ENCODE measurements at regions not wholly inside any gene's neighbourhood (a gene's known extent, or its start where the extent isn't known, plus 50 kb on each side); places are given as distances from the start of the nearest gene placed in this dataset.
"Not testable (repeated sequence)": the region's sequence is repeated elsewhere in the genome, so short reads cannot be mapped to it uniquely, and the experiment has no call there.

GRCh38 chr14:43067372-43067771 is 1439.7 kb downstream of the FSCB start:
- not testable (repeated sequence) for TF ChIP-seq CTCF (IDR thresholded peaks at IDR 0.05; ENCODE audit: borderline replicate concordance, extremely low read depth, low read length, poor library complexity, severe bottlenecking); EZH2 (IDR thresholded peaks at IDR 0.05; ENCODE audit: borderline replicate concordance, low read depth, low read length, severe bottlenecking)

Data from DND-41 (cell line).